ENCODE measurements at regions not wholly inside any gene's neighbourhood (a gene's known extent, or its start where the extent isn't known, plus 50 kb on each side); places are given as distances from the start of the nearest gene placed in this dataset.

DNA sequence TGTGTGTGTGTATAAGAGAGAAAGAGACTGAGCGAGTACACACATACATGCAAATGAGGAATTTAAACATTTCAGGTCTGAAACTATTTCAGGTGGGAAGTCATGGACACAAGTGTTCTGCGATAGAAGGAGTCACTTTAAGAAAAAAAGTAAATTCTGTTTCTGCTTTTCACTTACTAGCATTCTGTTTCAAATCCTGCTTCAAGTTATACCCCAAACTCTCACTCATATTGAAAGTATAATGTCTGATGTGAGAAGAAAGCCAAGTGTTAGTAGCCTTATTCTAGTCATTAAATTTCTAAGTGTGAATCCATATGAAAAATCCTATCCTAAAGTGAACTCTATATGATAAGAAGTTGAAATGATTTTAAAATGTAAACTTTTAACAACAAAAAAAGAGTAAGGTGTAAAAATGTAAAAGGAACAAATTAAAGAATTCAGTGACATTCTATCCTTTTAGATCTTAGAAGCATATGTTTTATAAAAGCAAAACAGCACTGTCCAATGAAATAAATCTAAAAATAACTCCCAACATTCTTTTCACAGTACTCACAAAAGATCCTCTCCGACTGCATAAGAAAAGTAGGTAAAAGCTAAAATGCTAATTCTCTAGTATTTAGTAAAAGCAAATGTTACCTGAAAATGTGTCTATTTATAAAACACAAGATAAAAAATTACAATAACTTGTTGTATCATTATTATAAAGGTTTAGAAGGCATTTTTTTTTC, 570.6 kb downstream of the ZEB2 start:
- TF ChIP-seq CTCF (IDR thresholded peaks at IDR 0.05; ENCODE audit: borderline replicate concordance, insufficient read depth, low read depth, low read length) = no peak
- H3K4me3 ChIP-seq (ENCODE audit: low read depth, low read length) = no peak overlapping the region

DNA sequence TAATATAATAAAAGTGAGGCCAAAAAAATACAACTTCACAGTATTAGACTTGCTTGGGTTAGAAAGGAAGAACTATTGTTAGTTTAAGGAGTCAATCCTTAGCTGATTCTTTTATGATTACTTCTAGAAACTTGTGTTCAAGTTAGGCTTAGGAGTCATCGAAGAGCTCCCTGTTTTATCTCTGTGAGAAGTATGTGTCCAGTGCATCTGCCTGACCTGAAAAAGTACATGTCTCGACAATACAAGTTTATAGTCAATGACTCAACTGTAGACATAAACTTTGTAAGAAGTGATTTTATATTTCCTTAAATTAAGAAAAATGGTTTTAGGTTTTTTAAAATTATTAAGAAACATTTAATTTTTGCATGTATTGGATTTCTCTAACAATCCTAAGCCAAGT, 571.2 kb downstream of the ZEB2 start:
- no peak overlapping the region for H3K4me3 ChIP-seq (ENCODE audit: low read depth, low read length)
- TF ChIP-seq CTCF (IDR thresholded peaks at IDR 0.05; ENCODE audit: borderline replicate concordance, insufficient read depth, low read depth, low read length) = no peak

DNA sequence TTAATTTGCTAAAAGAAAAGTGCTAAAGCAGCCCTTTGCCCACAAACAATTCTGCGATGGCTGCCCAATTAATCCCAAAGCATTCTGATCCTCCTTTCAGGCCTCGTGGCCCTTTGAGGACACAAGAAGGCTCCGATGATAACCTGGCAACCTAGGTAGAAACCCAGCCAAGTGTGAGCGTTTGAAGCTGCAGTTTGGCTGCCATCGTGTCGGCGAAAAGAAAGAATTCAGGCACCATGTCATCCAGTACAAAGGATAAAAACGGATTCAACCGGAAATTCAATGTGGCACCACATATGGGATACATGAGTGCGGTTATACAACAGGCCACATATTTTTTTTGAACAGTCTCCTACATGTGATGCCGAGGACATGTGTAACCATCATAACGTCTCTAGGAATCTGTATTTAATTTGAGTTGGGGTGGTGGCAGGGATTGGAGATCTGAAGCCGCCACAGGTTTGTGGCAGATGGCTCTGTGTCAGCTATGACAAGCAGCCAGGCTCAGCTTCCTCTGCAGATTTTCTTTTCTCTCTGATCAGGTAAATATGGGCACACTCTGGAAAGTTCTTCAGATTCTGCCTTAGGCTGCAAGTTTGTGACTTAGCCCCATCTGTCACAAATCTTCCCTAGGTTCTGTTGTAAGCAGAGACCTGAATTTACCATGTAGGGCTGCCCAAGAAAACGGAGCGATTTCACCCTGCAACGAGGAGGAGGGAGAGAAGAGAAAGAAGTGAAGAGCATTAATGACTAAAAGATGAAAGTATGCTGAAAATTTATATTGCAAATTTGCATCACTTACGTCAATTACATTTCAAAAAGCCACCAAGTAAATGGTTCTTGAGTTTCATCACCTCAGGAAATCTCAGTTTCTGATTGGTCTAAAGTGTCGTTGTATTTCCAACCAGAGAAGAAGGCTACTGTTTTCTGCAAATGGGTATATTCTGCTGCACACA, 573.2 kb downstream of the ZEB2 start:
- no peak for TF ChIP-seq CTCF (IDR thresholded peaks at IDR 0.05; ENCODE audit: borderline replicate concordance, insufficient read depth, low read depth, low read length)
- H3K4me3 ChIP-seq (ENCODE audit: low read depth, low read length) = no peak overlapping the region

DNA sequence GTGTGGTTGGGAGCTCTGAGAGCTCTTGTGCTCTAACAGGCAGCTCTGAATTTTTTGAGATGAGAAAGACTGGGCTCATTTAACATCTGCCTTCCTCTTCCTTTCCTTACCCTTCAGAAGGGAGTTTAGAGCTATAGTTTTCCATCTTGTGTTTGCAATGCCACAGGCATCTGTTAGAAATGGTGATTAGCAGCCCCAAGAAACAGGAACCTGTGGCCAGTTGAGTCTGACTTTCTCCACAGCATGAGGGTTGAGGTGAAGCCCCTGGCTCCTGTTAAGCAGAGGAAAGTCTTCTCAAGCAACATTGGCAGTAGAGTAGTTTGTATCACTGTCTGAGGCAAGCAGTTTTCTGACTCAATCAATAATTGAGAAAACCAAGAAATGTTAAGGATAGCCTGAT, 577.4 kb downstream of the ZEB2 start:
- TF ChIP-seq CTCF (IDR thresholded peaks at IDR 0.05; ENCODE audit: borderline replicate concordance, insufficient read depth, low read depth, low read length) = no peak
- no peak overlapping the region for H3K4me3 ChIP-seq (ENCODE audit: low read depth, low read length)

DNA sequence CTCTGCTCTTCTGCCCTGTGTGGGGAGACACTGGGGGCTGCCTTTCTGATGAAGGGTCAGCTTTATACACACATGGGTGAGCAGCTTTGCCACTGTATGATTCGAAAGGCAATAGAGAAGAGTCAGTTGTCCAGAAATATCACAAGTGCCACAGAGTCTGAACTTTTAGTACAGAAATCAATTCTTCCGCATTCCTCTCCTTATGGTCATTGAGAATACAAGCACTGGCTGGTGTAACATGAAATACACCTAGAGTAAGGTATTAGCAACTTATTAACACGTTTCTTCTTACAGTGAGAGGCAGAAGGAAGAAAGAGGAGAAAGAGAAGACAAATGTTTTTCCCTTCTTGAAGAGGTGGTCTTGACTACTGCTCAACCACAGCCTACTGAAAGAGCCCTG, 579.2 kb downstream of the ZEB2 start:
- no peak overlapping the region for H3K4me3 ChIP-seq (ENCODE audit: low read depth, low read length)
- TF ChIP-seq CTCF (IDR thresholded peaks at IDR 0.05; ENCODE audit: borderline replicate concordance, insufficient read depth, low read depth, low read length) = no peak

- no peak overlapping the region for H3K4me3 ChIP-seq (ENCODE audit: low read depth, low read length)
- TF ChIP-seq CTCF (IDR thresholded peaks at IDR 0.05; ENCODE audit: borderline replicate concordance, insufficient read depth, low read depth, low read length) = no peak
Measured at GRCh38 chr2:143939626-143940330, 580.1 kb downstream of the ZEB2 start.
